Prostate gland (tissue), 2 donors: ENCODE measurements at regions not wholly inside any gene's neighbourhood (a gene's known extent, or its start where the extent isn't known, plus 50 kb on each side); places are given as distances from the start of the nearest gene placed in this dataset.

Experiments
- DNase-seq: peaks from one replicate; pipeline ENCODE4 v3.0.0-alpha.2; 2019; ENCODE audit warnings: low spot score
- H3K27ac ChIP-seq, 2 donors: fragments of 200-600 bp; sonication (generic); 2 replicates each; pipeline ENCODE4 v1.5.1; 2017 to 2019
- H3K27me3 ChIP-seq: fragments of 200-600 bp; sonication (generic); replicated peaks from 2 replicates; pipeline ENCODE4 v1.5.1; 2019; ENCODE audit not compliant: insufficient read depth
- H3K36me3 ChIP-seq, 2 donors: fragments of 200-600 bp; sonication (generic); 1 replicate in 1 of 2; 2 replicates in 1 of 2; pipeline versions ENCODE4 v1.5.1 to v1.8.1; 2017 to 2019
- H3K4me1 ChIP-seq: fragments of 200-600 bp; sonication (generic); replicated peaks from 2 replicates; pipeline ENCODE4 v1.5.1; 2019
- H3K4me3 ChIP-seq, 2 donors: fragments of 200-600 bp; sonication (generic); 2 replicates each; pipeline ENCODE4 v1.5.1; 2017 to 2019
- H3K9me3 ChIP-seq: fragments of 200-600 bp; sonication (generic); 2 replicates; pipeline ENCODE4 v1.5.1; 2017
- CTCF ChIP-seq, 4 experiments: fragments of 200-600 bp in 2 of 4; fragments of 450-650 bp in 2 of 4; sonication (generic) in 2 of 4; IDR thresholded peaks; 1 replicate in 3 of 4; 2 replicates in 1 of 4; pipeline ENCODE4 v1.5.1; 2016 to 2019; ENCODE audit warnings: antibody characterized with exemption in 4 of 4, mild to moderate bottlenecking in 2 of 4, moderate library complexity in 2 of 4
- POLR2A ChIP-seq: fragments of 450-650 bp; IDR thresholded peaks from one replicate; pipeline ENCODE4 v1.6.1; 2016; ENCODE audit warnings: antibody characterized with exemption, mild to moderate bottlenecking
- POLR2AphosphoS5 ChIP-seq: sonication (generic); formaldehyde crosslinking; IDR thresholded peaks from one replicate; pipeline ENCODE4 v1.6.1; 2017; ENCODE audit warnings: antibody characterized with exemption
- WGBS: methylation state at CpG from one replicate; pipeline ENCODE4 v1.1.5; 2018; 5-methylcytosine and 5-hydroxymethylcytosine counted together
- intact Hi-C: fragments of 100-400 bp; cut with DNase I; formaldehyde crosslinking; loops from one replicate; pipeline ENCODE4 v1.14.2; 2022

- no peaks in the 10 kb centered on the region for H3K27me3 ChIP-seq
- WGBS: 55% methylated on average over 1 of the region's 1 CpG
- H3K9me3 ChIP-seq: no peaks in the 10 kb centered on the region
- no peaks in the 10 kb centered on the region for H3K36me3 ChIP-seq
- no peaks in the 10 kb centered on the region for H3K4me1 ChIP-seq
- DNase-seq: no peak
- H3K27ac ChIP-seq: no peak overlapping the region
- H3K4me3 ChIP-seq: no peak overlapping the region
- intact Hi-C loops: no loop called here
- TF ChIP-seq POLR2AphosphoS5 (no peak), POLR2A (no peak), CTCF (IDR thresholded peaks at IDR 0.05) (no peak)
Measured at GRCh38 chr1:187566354-187566753, 737.6 kb downstream of the PLA2G4A start.

GRCh38 chr1:187568067-187568466, 739.3 kb downstream of the PLA2G4A start:
- no peaks in the 10 kb centered on the region for H3K9me3 ChIP-seq
- H3K27me3 ChIP-seq: no peaks in the 10 kb centered on the region
- DNase-seq: no peak
- H3K27ac ChIP-seq: no peak overlapping the region
- H3K4me3 ChIP-seq: no peak overlapping the region
- WGBS: 88% methylated on average over 2 of the region's 2 CpGs
- TF ChIP-seq CTCF (IDR thresholded peaks at IDR 0.05) (no peak), POLR2A (no peak), POLR2AphosphoS5 (no peak)
- no peaks in the 10 kb centered on the region for H3K36me3 ChIP-seq
- H3K4me1 ChIP-seq: no peaks in the 10 kb centered on the region
- intact Hi-C loops: no loop called here

GRCh38 chr1:187570166-187570565, 741.4 kb downstream of the PLA2G4A start:
- Histone ChIP-seq H3K9me3 (no peaks in the 10 kb centered on the region), H3K27me3 (no peaks in the 10 kb centered on the region), H3K36me3 (no peaks in the 10 kb centered on the region), H3K4me1 (no peaks in the 10 kb centered on the region), H3K4me3 (no peak overlapping the region), H3K27ac (no peak overlapping the region)
- intact Hi-C loops: no loop called here
- TF ChIP-seq POLR2AphosphoS5 (no peak), CTCF (IDR thresholded peaks at IDR 0.05) (no peak), POLR2A (no peak)
- DNase-seq: no peak
- WGBS: 93% methylated on average over 2 of the region's 2 CpGs

GRCh38 chr1:187577610-187578009, 748.9 kb downstream of the PLA2G4A start:
- no peaks in the 10 kb centered on the region for H3K36me3 ChIP-seq
- WGBS: 70% methylated on average over 1 of the region's 1 CpG
- intact Hi-C loops: no loop called here
- no peak for TF ChIP-seq POLR2AphosphoS5
- no peak for TF ChIP-seq CTCF (IDR thresholded peaks at IDR 0.05)
- no peak for TF ChIP-seq POLR2A
- H3K27me3 ChIP-seq: no peaks in the 10 kb centered on the region
- H3K4me1 ChIP-seq: no peaks in the 10 kb centered on the region
- no peaks in the 10 kb centered on the region for H3K9me3 ChIP-seq
- DNase-seq: no peak
- no peak overlapping the region for H3K4me3 ChIP-seq
- no peak overlapping the region for H3K27ac ChIP-seq

- no peak for DNase-seq
- intact Hi-C loops: no loop called here
- no peaks in the 10 kb centered on the region for H3K9me3 ChIP-seq
- no peak overlapping the region for H3K4me3 ChIP-seq
- no peaks in the 10 kb centered on the region for H3K27me3 ChIP-seq
- no peaks in the 10 kb centered on the region for H3K36me3 ChIP-seq
- TF ChIP-seq POLR2AphosphoS5: no peak
- no peak for TF ChIP-seq CTCF (IDR thresholded peaks at IDR 0.05)
- no peak for TF ChIP-seq POLR2A
- no peak overlapping the region for H3K27ac ChIP-seq
- H3K4me1 ChIP-seq: no peaks in the 10 kb centered on the region
- 89% methylated on average over 3 of the region's 3 CpGs for WGBS
Measured at GRCh38 chr1:187588917-187589316, 760.2 kb downstream of the PLA2G4A start.
